ENCODE measurements at regions not wholly inside any gene's neighbourhood (a gene's known extent, or its start where the extent isn't known, plus 50 kb on each side); places are given as distances from the start of the nearest gene placed in this dataset.

DNA sequence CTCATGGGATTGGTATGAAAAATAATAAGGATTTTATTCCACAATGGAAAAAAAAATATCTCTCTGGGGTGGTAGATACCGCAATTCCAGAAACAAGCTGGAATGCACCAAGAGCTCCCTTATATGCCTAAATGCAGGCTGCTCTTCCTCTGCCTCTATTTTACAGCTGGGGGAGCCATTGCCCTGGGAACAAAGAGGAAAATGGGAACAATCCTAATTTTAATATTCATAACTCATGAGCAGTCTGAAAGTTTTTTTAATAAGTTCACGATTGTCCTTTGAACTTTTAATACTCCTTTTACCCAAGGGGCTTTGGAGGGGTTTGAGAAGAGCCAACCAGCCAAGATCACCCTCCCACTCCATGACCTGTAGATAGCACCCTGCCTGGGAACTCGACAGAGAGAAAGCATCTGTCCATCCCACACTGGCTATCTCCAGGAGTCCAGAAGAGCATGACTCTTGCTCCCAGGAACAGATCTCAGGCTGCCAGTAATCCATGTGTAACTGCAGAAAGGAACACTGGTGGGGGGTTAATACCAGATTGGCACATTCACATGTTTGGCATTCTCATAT, 74.7 kb downstream of the CD83 start:
- H3K27me3 ChIP-seq = no peaks in the 10 kb centered on the region
- H3K9me3 ChIP-seq = no peaks in the 10 kb centered on the region
- no peaks in the 10 kb centered on the region for H3K36me3 ChIP-seq (ENCODE audit: low read depth, missing control alignments)
- TF ChIP-seq POLR2A (IDR thresholded peaks at IDR 0.05) = no peak
- TF ChIP-seq CTCF (IDR thresholded peaks at IDR 0.05) = peak in 1 of 3 experiments; percentile 10
- no peak overlapping the region for H3K27ac ChIP-seq
- 41 to 49% methylated on average over 3 of the region's 3 CpGs for WGBS, 2 donors
- H3K4me3 ChIP-seq = no peak overlapping the region
- no peak for DNase-seq
- H3K4me1 ChIP-seq = no peaks in the 10 kb centered on the region
- intact Hi-C loops (cut with DNase I; ENCODE audit: low total_unique reads) = no loop called here

GRCh38 chr6:14193524-14193923, 76.0 kb downstream of the CD83 start:
- no peak overlapping the region for H3K4me3 ChIP-seq
- no peaks in the 10 kb centered on the region for H3K4me1 ChIP-seq
- no peaks in the 10 kb centered on the region for H3K9me3 ChIP-seq
- 59 to 77% methylated on average over 2 of the region's 2 CpGs for WGBS, 2 donors
- H3K27ac ChIP-seq = no peak overlapping the region
- H3K36me3 ChIP-seq (ENCODE audit: low read depth, missing control alignments) = no peaks in the 10 kb centered on the region
- no peaks in the 10 kb centered on the region for H3K27me3 ChIP-seq
- intact Hi-C loops (cut with DNase I; ENCODE audit: low total_unique reads) = no loop called here
- no peak for TF ChIP-seq POLR2A (IDR thresholded peaks at IDR 0.05)
- no peak for DNase-seq

DNA sequence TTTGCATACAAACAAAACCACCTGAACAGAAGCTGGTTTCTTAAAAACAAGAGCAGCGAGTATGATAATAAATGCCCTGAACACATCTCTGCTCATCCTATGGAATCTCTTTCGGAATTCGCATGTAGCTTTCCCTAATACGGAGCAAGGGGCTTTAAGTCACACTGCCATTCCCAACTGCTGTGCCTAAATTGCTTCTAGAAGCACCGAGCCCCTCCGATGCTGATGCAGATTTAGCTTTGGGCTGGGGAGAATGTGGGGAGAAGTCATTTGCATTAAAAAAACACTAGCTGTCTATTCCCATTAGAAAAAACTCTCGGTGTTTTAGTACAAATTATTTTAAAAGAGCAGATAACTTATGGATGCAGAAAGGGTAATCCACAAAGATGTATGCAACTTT, 76.9 kb downstream of the CD83 start:
- DNase-seq = no peak
- Histone ChIP-seq H3K4me3 (no peak overlapping the region), H3K27ac (no peak overlapping the region), H3K9me3 (no peaks in the 10 kb centered on the region), H3K4me1 (no peaks in the 10 kb centered on the region), H3K36me3 (ENCODE audit: low read depth, missing control alignments) (no peaks in the 10 kb centered on the region), H3K27me3 (no peaks in the 10 kb centered on the region)
- TF ChIP-seq CTCF (IDR thresholded peaks at IDR 0.05) (no peak), POLR2A (IDR thresholded peaks at IDR 0.05) (no peak)
- WGBS, 2 donors = 62 to 66% methylated on average over 7 of the region's 7 CpGs
- intact Hi-C loops (cut with DNase I; ENCODE audit: low total_unique reads) = no loop called here

GRCh38 chr6:14194976-14195375, 77.4 kb downstream of the CD83 start:
- H3K9me3 ChIP-seq = no peaks in the 10 kb centered on the region
- no peaks in the 10 kb centered on the region for H3K4me1 ChIP-seq
- H3K27ac ChIP-seq = no peak overlapping the region
- H3K4me3 ChIP-seq = no peak overlapping the region
- intact Hi-C loops (cut with DNase I; ENCODE audit: low total_unique reads) = no loop called here
- H3K36me3 ChIP-seq (ENCODE audit: low read depth, missing control alignments) = no peaks in the 10 kb centered on the region
- no peak for DNase-seq
- TF ChIP-seq POLR2A (IDR thresholded peaks at IDR 0.05) (no peak), CTCF (IDR thresholded peaks at IDR 0.05) (no peak)
- no peaks in the 10 kb centered on the region for H3K27me3 ChIP-seq
- WGBS, 2 donors = 73 to 74% methylated on average over 5 of the region's 5 CpGs

- Histone ChIP-seq H3K27ac (no peak overlapping the region), H3K27me3 (no peaks in the 10 kb centered on the region), H3K36me3 (ENCODE audit: low read depth, missing control alignments) (no peaks in the 10 kb centered on the region), H3K9me3 (no peaks in the 10 kb centered on the region), H3K4me3 (no peak overlapping the region), H3K4me1 (no peaks in the 10 kb centered on the region)
- DNase-seq = no peak
- intact Hi-C loops (cut with DNase I; ENCODE audit: low total_unique reads) = no loop called here
- TF ChIP-seq POLR2A (IDR thresholded peaks at IDR 0.05) (no peak), CTCF (IDR thresholded peaks at IDR 0.05) (no peak)
- 64 to 70% methylated on average over 4 of the region's 4 CpGs for WGBS, 2 donors
Measured at GRCh38 chr6:14196026-14196425, 78.5 kb downstream of the CD83 start.
